HCEC 1CT (cell line): ENCODE measurements at regions not wholly inside any gene's neighbourhood (a gene's known extent, or its start where the extent isn't known, plus 50 kb on each side); places are given as distances from the start of the nearest gene placed in this dataset.

Experiments
- DNase-seq: peaks from one replicate; pipeline ENCODE4 v3.0.0-alpha.2; 2017

- no peak for DNase-seq
Observed at GRCh38 chr1:38244218-38244845, 197.7 kb upstream of the POU3F1 start.

GRCh38 chr1:38243106-38243505 lies 196.5 kb upstream of the POU3F1 start:
- no peak for DNase-seq

GRCh38 chr1:38242506-38242905 lies 195.9 kb upstream of the POU3F1 start:
- no peak for DNase-seq

DNA sequence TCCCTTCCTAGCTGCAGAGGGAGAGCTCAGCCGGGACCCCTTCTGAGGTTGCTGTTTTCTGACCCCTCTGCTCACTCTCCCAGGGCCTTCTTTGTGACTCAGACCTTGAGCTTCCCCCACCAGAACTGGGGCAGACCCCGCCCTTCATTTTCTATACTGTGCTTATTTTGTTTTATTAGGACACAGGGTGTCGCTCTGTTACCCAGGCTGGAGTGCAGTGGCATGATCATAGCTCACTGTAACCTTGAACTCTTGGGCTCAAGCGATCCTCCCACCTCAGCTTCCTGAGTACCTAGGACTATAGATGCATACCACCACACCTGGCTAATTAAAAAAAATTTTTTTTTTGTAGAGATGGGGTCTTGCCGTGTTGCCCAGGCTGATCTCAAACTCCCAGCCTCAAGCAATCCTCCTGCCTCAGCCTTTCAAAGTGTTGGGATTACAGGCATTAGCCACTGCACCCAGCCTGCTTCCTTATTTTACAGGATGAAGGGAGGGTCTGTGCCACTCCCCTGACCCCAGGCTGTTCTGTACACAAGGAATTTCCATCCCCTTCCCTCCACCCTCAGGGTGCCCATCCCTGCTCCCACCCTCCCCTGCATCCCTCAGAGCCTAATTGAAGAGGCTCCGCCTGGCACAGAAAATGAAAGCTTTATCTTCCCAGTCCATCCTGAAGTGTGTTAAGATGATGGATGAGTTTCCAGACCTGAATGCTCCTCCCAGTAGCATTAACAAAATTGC lies 195.2 kb upstream of the POU3F1 start:
- DNase-seq = no peak

- DNase-seq = no peak
Observed at GRCh38 chr1:38240618-38241017, 194.0 kb upstream of the POU3F1 start.

GRCh38 chr1:38239258-38239835 lies 192.8 kb upstream of the POU3F1 start:
- no peak for DNase-seq

DNA sequence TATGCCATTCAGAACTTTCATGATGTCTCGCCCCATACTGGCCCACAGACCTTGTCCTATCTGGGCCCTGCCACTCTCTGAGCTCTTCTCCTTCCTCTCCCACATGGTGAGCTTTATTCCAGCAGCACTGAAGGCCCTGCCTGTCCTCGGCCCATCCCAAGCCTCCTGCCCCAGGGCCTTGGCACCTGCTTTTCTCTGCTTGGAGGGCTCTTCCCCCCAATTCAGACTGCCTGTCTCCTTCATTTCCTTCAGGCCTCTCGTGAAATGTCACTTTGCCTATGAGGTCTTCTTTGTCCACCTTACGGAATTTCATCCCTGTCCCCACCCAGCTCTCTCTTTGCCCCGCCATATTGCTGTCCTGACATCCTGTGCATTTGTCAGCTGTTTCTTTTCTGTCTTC lies 191.7 kb upstream of the POU3F1 start:
- DNase-seq = no peak

GRCh38 chr1:38235705-38236104 lies 189.1 kb upstream of the POU3F1 start:
- peak; percentile 71 for DNase-seq

DNA sequence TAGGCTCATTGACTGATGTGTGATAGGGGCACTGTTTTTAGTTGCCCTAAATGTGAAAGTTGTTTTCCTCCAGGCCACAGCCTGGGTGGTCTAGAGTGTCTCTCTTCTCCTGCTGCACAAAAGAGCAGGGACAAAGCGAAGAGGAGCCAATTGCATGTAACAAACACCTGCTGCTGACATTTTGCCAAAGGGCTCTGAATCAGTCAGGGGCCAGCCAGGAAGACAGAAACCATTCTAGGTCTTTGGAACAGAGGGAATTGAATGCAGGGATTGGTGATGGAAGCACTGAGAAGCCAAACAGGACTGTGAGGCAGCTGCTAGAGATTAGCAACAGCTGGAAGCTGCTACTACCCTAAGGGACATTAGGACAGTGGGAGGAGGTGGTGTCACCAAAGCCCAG lies 185.3 kb upstream of the POU3F1 start:
- no peak for DNase-seq

GRCh38 chr1:38228718-38229117 lies 182.1 kb upstream of the POU3F1 start:
- DNase-seq = no peak

GRCh38 chr1:38225745-38226144 lies 179.2 kb upstream of the POU3F1 start:
- no peak for DNase-seq

DNA sequence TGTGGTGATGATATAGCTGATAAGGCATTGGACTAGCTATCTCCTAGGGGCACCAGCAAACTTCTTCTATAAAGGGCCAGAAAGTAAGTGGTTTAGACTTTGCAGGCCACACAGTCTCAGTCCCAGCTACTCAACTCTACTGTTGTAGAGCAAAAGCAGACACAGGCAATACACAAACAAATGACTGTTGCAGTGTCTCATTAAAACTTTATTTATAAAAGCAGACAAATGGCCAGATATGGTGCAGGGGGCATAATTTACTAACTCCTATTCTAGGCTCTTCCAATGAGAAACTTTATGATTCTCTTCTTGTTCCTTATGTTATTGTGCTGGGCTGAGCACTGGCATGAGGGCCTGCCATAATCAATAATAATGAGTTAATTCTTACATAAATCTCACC lies 176.8 kb upstream of the POU3F1 start:
- DNase-seq = no peak

- no peak for DNase-seq
Observed at GRCh38 chr1:38222891-38223290, 176.3 kb upstream of the POU3F1 start.

- peak; percentile 56 for DNase-seq
Observed at GRCh38 chr1:38221006-38221649, 174.5 kb upstream of the POU3F1 start.

DNA sequence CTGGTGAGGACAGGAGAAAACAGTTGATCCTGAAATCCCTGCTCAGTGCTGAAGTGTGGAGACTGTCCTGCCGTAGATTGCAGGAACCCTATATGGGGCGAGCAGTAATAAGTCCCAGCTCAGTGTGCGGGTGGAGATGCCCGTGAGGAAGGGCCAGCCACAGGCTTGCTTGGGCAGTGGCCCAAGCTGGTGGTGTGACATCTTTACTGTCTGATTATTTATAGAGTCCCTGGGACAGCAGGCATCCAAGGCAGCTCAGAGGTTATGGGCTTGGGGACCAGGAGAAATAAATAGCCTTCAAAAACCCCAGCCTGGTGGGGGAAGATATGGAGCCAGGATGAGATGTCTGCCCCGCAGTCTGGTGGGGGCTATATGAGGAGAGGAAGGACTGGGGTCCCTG lies 170.7 kb upstream of the POU3F1 start:
- no peak for DNase-seq

DNA sequence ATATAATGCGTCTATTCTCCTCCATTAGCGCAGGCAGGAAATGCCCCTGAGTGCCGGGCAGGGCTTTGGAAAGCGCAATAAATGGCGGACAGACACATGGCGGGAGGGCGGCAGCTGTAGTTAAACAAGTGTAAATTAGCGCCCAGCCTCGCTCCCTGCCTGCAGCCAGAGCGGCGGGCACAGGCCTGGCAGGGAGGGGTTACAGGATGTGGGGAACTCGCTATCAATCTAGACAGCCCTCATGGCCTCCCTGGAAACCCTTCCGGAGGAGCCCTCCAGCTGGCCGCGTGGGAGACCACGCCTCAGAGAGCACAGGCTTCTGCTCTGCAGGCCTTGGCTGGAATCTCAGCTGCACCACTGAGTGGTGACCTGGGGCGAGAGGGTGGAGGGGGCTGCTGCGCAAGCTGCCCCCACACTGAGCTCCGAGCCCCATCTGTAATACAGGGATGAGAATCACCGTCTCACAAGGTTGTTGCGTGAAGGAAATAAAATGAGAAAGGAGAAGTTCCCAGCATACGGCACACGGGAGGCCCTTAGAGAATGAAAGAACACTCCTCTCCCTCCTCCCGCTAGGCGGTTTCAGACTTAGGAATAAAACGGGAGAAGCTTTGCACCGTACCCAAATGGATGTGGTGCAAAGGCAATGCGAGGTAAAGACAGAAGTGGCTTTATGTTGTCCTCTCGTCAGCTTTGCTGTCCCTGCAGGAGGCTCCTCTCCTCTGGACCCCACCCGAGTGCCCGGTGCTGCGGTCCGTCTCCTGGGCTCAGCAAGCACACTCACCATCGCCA lies 167.2 kb upstream of the POU3F1 start:
- no peak for DNase-seq

- DNase-seq = no peak
Observed at GRCh38 chr1:38210895-38211177, 164.2 kb upstream of the POU3F1 start.

DNA sequence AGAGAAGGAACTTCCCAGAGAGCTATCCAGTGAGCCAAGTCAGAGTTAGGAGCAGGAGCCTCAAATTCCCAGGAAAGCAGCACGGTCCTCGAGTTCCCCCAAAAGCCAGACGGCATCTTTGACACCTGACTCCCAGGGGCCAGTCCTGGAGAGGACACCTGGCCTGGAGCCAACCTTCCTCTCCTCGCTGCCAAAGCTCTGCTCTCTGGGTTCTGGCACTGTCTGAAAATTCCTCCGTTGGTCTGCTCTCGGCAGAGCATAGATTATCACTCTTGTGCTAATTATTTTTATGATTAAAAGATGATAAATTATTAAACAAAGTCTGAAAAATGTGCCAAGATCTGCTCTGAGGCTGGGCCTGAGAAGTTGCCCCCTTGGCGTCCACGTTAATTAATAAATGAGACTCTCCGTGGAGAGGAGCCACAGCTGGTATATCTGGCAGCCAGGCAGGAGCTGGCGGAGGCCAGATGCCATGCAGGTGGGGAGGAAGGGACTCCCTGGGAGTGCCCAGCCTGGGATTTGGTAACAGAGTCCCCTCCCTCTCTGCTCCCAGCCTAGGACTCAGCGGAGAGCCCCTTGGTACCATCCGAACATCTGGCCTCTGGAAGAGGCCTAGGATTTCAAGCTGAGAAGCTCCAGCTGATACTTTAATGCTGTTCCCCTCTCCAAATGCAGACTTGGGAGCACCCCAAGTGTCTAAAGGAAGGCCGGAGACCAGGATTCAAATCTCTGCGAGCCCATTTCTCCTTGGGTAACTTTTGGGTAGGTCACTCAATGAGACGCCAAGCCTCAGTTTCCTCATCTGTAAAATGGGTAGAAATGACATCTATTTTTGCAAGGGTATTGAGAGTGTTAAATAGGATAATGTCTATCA lies 163.7 kb upstream of the POU3F1 start:
- DNase-seq = no peak

DNA sequence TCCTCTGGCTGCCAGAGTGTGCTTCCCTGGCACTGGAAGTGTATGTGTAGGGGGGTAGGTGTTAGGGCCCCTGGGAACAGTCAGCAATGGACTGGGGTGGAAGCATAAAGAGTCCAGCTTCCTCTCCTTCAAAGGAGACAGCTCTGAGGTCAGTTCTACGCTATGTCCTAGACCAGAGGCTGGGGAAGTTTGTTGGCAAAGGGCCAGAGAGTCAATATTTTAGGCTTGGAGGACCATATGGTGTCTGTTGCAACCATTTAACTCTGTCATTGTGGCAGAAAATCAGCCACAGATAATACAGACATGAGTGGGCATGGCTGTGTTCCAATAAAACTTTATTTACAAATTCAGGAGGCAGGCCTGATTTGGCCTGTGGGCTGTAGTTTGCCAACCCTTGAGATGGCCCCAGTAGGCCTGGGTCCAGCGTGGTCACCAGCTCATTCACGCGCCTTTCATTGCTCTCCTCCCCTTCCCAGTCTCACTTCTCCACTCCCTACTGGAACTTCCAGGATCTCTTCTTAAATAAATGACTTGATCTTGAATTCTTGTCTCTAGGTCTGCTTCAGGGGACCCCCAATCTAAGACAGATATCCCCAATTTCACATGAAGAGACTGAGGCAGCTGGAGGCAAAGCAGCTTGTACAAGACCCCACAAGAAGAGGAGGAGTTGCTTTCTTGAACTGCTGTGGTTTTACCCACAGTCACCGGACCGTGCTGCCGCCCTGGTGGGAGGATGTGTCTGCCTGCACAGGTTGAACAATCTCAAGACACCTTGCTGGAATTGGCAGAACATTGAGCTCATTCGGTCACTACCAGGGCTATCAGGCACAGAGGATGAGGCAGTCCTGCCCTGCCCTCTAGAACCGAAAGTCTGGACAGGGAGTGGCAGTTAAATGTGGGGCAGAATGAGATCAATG lies 162.4 kb upstream of the POU3F1 start:
- DNase-seq = no peak

- DNase-seq = no peak
Observed at GRCh38 chr1:38207906-38208305, 161.3 kb upstream of the POU3F1 start.

DNA sequence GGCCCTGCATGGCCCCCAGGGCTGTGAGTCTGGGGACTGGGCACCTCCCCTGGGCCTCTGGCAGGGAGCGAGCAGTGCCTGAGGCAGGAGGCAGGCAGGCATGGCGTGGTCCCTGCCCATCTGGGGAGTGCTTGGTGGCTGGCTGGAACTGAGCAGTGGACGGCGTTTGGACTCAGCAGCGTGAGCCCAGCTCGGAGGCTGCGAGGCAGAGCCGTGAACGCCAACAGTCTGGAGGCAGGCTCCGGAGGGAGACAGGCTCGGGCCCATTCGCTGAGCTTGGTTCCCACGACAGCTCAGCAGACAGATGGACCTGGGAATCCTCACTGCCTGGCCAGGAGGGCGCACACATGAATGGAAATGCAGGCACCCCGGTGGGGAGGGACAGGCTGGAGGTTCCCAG lies 160.7 kb upstream of the POU3F1 start:
- DNase-seq = no peak
